ENCODE measurements at regions not wholly inside any gene's neighbourhood (a gene's known extent, or its start where the extent isn't known, plus 50 kb on each side); places are given as distances from the start of the nearest gene placed in this dataset.

DNA sequence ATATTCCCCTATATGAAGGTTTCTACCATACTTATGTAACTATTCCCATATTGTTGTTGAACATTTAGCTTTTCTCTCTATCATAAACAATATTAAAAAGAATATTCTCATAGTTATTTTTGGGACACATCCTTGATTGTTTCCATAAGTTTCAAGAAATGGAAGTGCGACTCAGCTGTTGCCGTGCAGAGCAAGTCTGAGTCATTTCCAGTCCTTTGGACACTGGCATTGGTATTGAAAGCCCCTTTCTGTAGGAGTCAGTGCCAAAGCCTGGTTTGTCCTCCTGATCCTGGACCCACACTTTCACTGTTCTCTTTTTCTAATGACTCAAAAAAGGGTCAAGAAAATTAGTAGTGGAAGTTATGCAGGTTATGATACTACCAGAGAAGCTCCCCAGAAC is 108.3 kb upstream of the DIAPH2 start:
- CTCF ChIA-PET (ENCODE audit: partially characterized antibody), result no interaction called here
- TF ChIP-seq RNF2 (IDR thresholded peaks at IDR 0.05; ENCODE audit: borderline replicate concordance, low read depth, low read length, missing control alignments, poor library complexity, severe bottlenecking), result no peak
- no peak for TF ChIP-seq CBX8 (IDR thresholded peaks at IDR 0.05; ENCODE audit: borderline replicate concordance, low read depth, low read length)
- TF ChIP-seq, protein P1, sequence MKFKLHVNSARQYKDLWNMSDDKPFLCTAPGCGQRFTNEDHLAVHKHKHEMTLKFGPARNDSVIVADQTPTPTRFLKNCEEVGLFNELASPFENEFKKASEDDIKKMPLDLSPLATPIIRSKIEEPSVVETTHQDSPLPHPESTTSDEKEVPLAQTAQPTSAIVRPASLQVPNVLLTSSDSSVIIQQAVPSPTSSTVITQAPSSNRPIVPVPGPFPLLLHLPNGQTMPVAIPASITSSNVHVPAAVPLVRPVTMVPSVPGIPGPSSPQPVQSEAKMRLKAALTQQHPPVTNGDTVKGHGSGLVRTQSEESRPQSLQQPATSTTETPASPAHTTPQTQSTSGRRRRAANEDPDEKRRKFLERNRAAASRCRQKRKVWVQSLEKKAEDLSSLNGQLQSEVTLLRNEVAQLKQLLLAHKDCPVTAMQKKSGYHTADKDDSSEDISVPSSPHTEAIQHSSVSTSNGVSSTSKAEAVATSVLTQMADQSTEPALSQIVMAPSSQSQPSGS (IDR thresholded peaks at IDR 0.05; ENCODE audit: low read length), result no peak
- TF ChIP-seq CREB1 (IDR thresholded peaks at IDR 0.05), result no peak
- TF ChIP-seq PHF8 (conservative IDR thresholded peaks at IDR 0.05; ENCODE audit: low read depth, low read length), result no peak
- no peak for TF ChIP-seq CHD1 (IDR thresholded peaks at IDR 0.05; ENCODE audit: low read depth, low read length)
- TF ChIP-seq, protein P2, sequence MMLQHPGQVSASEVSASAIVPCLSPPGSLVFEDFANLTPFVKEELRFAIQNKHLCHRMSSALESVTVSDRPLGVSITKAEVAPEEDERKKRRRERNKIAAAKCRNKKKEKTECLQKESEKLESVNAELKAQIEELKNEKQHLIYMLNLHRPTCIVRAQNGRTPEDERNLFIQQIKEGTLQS (IDR thresholded peaks at IDR 0.05; ENCODE audit: insufficient read depth, low read depth, low read length), result no peak
- H4K91ac ChIP-seq (replicated peaks; ENCODE audit: insufficient read length, low read length), result no peak overlapping the region
- H2AK5ac ChIP-seq (ENCODE audit: low read depth, low read length), result no peak overlapping the region
- no peaks in the 10 kb centered on the region for H3K79me1 ChIP-seq (ENCODE audit: low read depth, low read length)
- no peak overlapping the region for H3K4me3 ChIP-seq (ENCODE audit: extremely low read depth in 1 of 4, insufficient read depth in 2 of 4, low read depth in 3 of 4, low read length in 4 of 4)
- H3K27me3 ChIP-seq (replicated peaks in 1 of 4; ENCODE audit: control insufficient read depth in 3 of 4, extremely low read depth in 1 of 4, insufficient read depth in 3 of 4, low read length in 3 of 4), result no peaks in the 10 kb centered on the region
- H3K79me2 ChIP-seq (ENCODE audit: control insufficient read depth in 1 of 2, insufficient read depth in 2 of 2, low read length in 2 of 2), result no peaks in the 10 kb centered on the region
- FAIRE-seq (no peak), DNase-seq (ENCODE audit: low read depth in 1 of 2, low spot score in 2 of 2) (no peak)
- H2BK15ac ChIP-seq (ENCODE audit: low read length), result no peak overlapping the region
- no peak overlapping the region for H3K4me2 ChIP-seq (ENCODE audit: insufficient read depth in 1 of 2, low read depth in 2 of 2, low read length in 2 of 2)
- no peak overlapping the region for H3K14ac ChIP-seq (ENCODE audit: insufficient read length)
- H4K5ac ChIP-seq (ENCODE audit: insufficient read length, low read depth, low read length), result no peak overlapping the region
- no peak overlapping the region for H2BK5ac ChIP-seq (ENCODE audit: low read depth, low read length)
- H4K20me1 ChIP-seq (replicated peaks in 1 of 2; ENCODE audit: control insufficient read depth in 1 of 2, insufficient read depth in 2 of 2, low read length in 2 of 2), result no peaks in the 10 kb centered on the region
- H3K36me3 ChIP-seq (ENCODE audit: control insufficient read depth in 2 of 4, insufficient read depth in 4 of 4, low read length in 3 of 4), result no peaks in the 10 kb centered on the region
- no peak overlapping the region for H2BK120ac ChIP-seq (replicated peaks; ENCODE audit: low read depth, low read length)
- no peak overlapping the region for H3K56ac ChIP-seq (replicated peaks; ENCODE audit: insufficient read length, low read depth, low read length)
- no peak overlapping the region for H2AFZ ChIP-seq (ENCODE audit: low read length)
- no peak overlapping the region for H3K27ac ChIP-seq (ENCODE audit: low read depth, low read length)
- H3K9ac ChIP-seq (replicated peaks in 1 of 4; ENCODE audit: extremely low read depth in 1 of 4, low read depth in 3 of 4, low read length in 3 of 4), result no peak overlapping the region
- no peaks in the 10 kb centered on the region for H3K23me2 ChIP-seq (ENCODE audit: low read depth, low read length)
- no peaks in the 10 kb centered on the region for H3K4me1 ChIP-seq (replicated peaks in 1 of 4; ENCODE audit: control insufficient read depth in 3 of 4, insufficient read depth in 4 of 4, low read length in 3 of 4)
- POLR2A ChIA-PET (ENCODE audit: partially characterized antibody), result no interaction called here
- whole genome bisulfite sequencing, 2 experiments (ENCODE audit: extremely low coverage in 1 of 2, insufficient coverage in 1 of 2, insufficient read length in 1 of 2, insufficient replicate concordance in 2 of 2, low coverage in 1 of 2, low lambda C conversion rate in 2 of 2, missing lambda C conversion rate in 1 of 2), result 92% methylated on average over 2 of the region's 2 CpGs; no CpG with 5 or more reads in 1 of the 2 experiments
- no peak overlapping the region for H3K23ac ChIP-seq (ENCODE audit: insufficient read length)
- H2BK12ac ChIP-seq (ENCODE audit: low read depth, low read length), result no peak overlapping the region
- no peaks in the 10 kb centered on the region for H3K9me3 ChIP-seq (ENCODE audit: insufficient read depth in 2 of 2, low read depth in 1 of 2, low read length in 1 of 2)
- no peak overlapping the region for H2BK20ac ChIP-seq (ENCODE audit: low read length)
- no peak overlapping the region for H3K4ac ChIP-seq (replicated peaks; ENCODE audit: insufficient read length, low read depth, low read length)
- no peak overlapping the region for H3K18ac ChIP-seq (ENCODE audit: extremely low read depth, low read length)
- H4K8ac ChIP-seq (ENCODE audit: extremely low read depth, insufficient read depth, low read length), result no peak overlapping the region
